ENCODE measurements at regions not wholly inside any gene's neighbourhood (a gene's known extent, or its start where the extent isn't known, plus 50 kb on each side); places are given as distances from the start of the nearest gene placed in this dataset.

DNA sequence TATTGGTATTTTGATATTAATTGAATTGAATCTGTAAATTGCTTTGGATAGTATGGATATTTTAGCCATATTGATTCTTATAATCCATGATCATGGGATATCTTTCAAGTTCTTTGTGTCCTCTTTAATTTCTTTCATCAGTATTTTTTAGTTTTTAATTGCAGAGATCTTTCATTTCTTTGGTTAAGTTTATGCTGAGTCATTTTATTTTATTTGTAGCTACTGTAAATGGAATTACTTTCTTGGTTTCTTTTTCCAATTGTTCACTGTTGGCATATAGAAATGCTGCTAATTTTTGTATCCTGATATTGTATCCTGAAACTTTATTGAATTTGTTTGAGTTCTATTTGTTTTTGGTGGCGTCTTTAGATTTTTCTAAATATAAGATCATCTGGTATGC is 79.5 kb upstream of the DSEL start:
- no peaks in the 10 kb centered on the region for H3K36me3 ChIP-seq
- no peaks in the 10 kb centered on the region for H3K4me1 ChIP-seq

DNA sequence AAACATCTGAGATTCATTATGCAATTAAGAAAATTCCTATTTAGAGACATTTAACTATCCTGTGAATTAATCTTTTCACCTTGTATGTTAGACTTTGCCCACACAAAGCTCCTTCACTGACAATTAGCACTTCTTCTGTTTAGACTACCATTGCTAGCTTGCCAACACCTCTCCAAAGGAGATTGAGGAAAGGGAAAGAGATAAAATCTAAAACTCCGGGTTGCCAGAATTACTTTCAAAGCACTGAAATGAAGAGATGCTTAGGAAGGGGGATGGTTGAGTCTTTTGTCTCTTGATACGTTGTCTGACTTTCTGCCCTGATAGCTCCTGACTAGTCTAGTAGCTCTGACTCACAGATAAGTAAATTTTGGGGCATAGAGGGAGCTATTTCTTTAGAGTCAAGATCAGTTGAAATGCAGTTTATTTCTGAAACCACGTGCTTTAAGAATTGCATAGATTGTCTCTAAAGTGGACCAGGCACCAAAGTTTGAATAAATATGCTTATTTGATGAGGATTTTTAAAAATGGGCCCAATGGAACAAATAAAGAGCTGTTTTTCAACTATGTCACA is 74.1 kb upstream of the DSEL start:
- Histone ChIP-seq H3K27ac (no peak overlapping the region), H3K36me3 (no peaks in the 10 kb centered on the region), H3K4me3 (no peak overlapping the region), H3K9me3 (no peaks in the 10 kb centered on the region), H3K27me3 (no peaks in the 10 kb centered on the region), H3K4me1 (no peaks in the 10 kb centered on the region)
- TF ChIP-seq, protein P1, sequence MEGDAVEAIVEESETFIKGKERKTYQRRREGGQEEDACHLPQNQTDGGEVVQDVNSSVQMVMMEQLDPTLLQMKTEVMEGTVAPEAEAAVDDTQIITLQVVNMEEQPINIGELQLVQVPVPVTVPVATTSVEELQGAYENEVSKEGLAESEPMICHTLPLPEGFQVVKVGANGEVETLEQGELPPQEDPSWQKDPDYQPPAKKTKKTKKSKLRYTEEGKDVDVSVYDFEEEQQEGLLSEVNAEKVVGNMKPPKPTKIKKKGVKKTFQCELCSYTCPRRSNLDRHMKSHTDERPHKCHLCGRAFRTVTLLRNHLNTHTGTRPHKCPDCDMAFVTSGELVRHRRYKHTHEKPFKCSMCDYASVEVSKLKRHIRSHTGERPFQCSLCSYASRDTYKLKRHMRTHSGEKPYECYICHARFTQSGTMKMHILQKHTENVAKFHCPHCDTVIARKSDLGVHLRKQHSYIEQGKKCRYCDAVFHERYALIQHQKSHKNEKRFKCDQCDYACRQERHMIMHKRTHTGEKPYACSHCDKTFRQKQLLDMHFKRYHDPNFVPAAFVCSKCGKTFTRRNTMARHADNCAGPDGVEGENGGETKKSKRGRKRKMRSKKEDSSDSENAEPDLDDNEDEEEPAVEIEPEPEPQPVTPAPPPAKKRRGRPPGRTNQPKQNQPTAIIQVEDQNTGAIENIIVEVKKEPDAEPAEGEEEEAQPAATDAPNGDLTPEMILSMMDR (IDR thresholded peaks at IDR 0.05): no peak
- no peak for DNase-seq

More for the DNA sequence above, 79.5 kb upstream of the DSEL start:
- Histone ChIP-seq H3K4me3 (no peak overlapping the region), H3K27ac (no peak overlapping the region), H3K9me3 (no peaks in the 10 kb centered on the region), H3K27me3 (no peaks in the 10 kb centered on the region)
- TF ChIP-seq, protein P1 (IDR thresholded peaks at IDR 0.05): no peak
- no peak for TF ChIP-seq POLR2A (IDR thresholded peaks at IDR 0.05)
- no peak for DNase-seq

DNA sequence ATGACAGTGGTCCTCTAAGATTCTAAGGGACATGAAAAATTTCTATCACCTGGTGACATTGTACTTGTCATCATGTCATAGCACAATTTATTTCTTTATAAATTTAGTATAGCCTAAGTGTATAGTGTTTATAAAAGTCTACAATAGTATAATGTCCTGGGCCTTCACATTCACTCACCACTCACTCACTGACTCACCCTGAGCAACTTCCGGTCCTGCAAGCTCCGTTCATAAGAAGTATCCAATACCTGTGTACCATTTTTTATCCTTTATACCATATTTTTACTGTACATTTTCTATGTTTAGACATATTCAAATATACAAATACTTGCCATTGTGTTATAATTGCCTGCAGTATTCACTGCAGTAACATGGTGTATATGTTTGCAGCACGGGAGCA is 72.8 kb upstream of the DSEL start:
- Histone ChIP-seq H3K9me3 (no peaks in the 10 kb centered on the region), H3K27me3 (no peaks in the 10 kb centered on the region), H3K4me3 (no peak overlapping the region), H3K4me1 (no peaks in the 10 kb centered on the region), H3K36me3 (no peaks in the 10 kb centered on the region), H3K27ac (no peak overlapping the region)
- no peak for DNase-seq
- no peak for TF ChIP-seq POLR2A (IDR thresholded peaks at IDR 0.05)
- TF ChIP-seq, protein P1 (IDR thresholded peaks at IDR 0.05): no peak

DNA sequence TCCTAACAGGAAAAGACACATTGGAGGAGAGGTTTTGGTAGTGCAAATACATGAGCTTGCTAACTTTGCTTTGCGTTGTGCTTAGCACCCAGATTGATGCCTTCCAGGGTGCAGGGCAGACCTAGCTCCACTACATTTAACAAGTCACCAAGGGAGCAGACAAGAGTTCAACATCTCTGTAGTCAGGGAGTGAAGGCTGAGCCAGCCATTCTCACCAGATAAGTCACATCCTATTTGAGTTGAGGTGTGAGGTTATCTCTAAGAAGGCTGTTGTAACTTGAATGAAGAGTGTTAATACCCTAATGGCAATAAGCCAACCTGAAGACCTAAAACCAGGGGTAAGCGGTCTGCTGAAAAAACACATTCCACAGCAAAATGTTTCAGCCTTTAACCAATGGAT is 69.6 kb upstream of the DSEL start:
- H3K27ac ChIP-seq: no peak overlapping the region
- H3K36me3 ChIP-seq: no peaks in the 10 kb centered on the region
- TF ChIP-seq, protein P1 (IDR thresholded peaks at IDR 0.05): no peak
- TF ChIP-seq POLR2A (IDR thresholded peaks at IDR 0.05): no peak
- no peak overlapping the region for H3K4me3 ChIP-seq
- H3K4me1 ChIP-seq: no peaks in the 10 kb centered on the region
- no peaks in the 10 kb centered on the region for H3K27me3 ChIP-seq
- no peak for DNase-seq
- no peaks in the 10 kb centered on the region for H3K9me3 ChIP-seq

DNA sequence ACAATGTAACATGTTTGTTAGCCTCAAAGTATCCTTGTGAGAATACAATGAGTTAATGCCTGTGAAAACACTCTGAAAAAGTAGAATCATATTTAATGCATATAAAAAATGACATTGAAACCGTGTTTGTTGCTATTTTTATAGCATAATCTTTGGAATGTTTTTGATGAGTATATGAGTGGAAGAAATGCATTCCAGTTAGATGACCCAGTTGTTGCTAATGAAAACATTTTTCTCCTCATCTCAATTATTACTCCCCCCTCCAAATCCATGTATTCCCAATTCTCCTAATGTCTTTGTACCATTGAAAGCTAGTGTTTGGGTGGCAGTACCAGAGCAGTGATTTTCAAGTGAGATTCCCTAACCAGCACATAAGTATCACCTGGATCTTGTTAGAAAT is 67.1 kb upstream of the DSEL start:
- no peaks in the 10 kb centered on the region for H3K9me3 ChIP-seq
- no peaks in the 10 kb centered on the region for H3K4me1 ChIP-seq
- no peak overlapping the region for H3K27ac ChIP-seq
- no peaks in the 10 kb centered on the region for H3K36me3 ChIP-seq
- no peaks in the 10 kb centered on the region for H3K27me3 ChIP-seq
- no peak overlapping the region for H3K4me3 ChIP-seq
- no peak for DNase-seq
- no peak for TF ChIP-seq POLR2A (IDR thresholded peaks at IDR 0.05)
- TF ChIP-seq, protein P1 (IDR thresholded peaks at IDR 0.05): no peak

DNA sequence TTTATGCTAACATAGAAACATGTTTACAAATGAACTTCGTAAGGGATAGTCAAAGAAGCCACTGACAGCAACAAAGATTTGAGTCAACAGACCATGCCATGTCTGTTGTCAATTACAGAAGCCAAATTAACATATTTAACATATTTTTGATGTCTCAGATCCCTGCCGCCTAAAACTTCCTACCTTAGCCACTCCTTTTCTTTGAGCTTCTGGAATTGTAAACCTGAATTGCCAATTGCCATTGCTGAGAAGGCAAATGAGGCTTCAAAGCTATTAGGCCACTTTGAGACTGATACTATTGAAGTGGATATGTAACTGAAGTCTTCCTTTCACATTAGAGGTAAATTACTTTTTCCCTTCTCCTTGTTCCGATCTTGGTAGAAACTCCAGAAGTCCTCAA is 66.0 kb upstream of the DSEL start:
- H3K4me1 ChIP-seq: no peaks in the 10 kb centered on the region
- H3K27me3 ChIP-seq: no peaks in the 10 kb centered on the region
- no peak overlapping the region for H3K27ac ChIP-seq
- H3K9me3 ChIP-seq: no peaks in the 10 kb centered on the region
- DNase-seq: no peak
- no peaks in the 10 kb centered on the region for H3K36me3 ChIP-seq
- TF ChIP-seq POLR2A (IDR thresholded peaks at IDR 0.05): no peak
- TF ChIP-seq, protein P1 (IDR thresholded peaks at IDR 0.05): no peak
- H3K4me3 ChIP-seq: no peak overlapping the region

All from Peyer's patch (tissue), 4 donors.